Fibroblast of lung (primary cell): ENCODE measurements at regions not wholly inside any gene's neighbourhood (a gene's known extent, or its start where the extent isn't known, plus 50 kb on each side); places are given as distances from the start of the nearest gene placed in this dataset.
"Not testable (repeated sequence)": the region's sequence is repeated elsewhere in the genome, so short reads cannot be mapped to it uniquely, and the experiment has no call there.

Experiments
- CTCF ChIP-seq, 2 donors: IDR thresholded peaks in 1 of 2; conservative IDR thresholded peaks in 1 of 2; 1 replicate in 1 of 2; 2 replicates in 1 of 2; pipeline ENCODE4 v1.5.1; 2011 to 2012; ENCODE audit warnings: low read length in 2 of 2, control low read depth in 1 of 2, inconsistent platforms in 1 of 2, low read depth in 1 of 2, mild to moderate bottlenecking in 1 of 2
- EZH2 ChIP-seq: IDR thresholded peaks from 2 replicates; pipeline ENCODE4 v1.5.1; 2012; ENCODE audit warnings: low read length, control low read depth, mild to moderate bottlenecking; ENCODE audit errors: missing control alignments

- TF ChIP-seq CTCF (conservative IDR thresholded peaks at IDR 0.05 in 1 of 2, IDR thresholded peaks at IDR 0.05 in 1 of 2; ENCODE audit: low read depth in 1 of 2, low read length in 2 of 2); EZH2: not testable (repeated sequence)
Measured at GRCh38 chr5:53412499-53412898, 67.9 kb upstream of the FST start.
